ENCODE measurements at regions not wholly inside any gene's neighbourhood (a gene's known extent, or its start where the extent isn't known, plus 50 kb on each side); places are given as distances from the start of the nearest gene placed in this dataset.

DNA sequence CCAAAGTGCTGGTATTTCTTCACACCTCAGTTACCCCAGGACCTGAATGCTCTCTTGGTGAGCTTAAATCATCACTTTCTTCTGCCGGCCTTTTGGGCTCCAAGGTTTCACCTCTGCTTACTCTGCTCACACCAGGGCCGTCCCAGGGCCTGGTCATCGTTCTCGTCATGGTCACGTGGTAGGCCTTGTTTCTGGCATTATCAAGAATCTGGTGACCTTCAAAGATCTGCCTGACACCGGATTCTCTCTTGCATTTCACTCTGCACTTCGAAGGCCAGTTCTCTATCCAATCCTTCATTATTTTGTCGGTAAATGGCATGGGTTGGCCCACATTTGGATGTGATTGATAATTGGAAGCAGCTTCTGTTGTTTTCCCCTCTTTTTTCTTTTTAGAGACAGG, 80.5 kb downstream of the HRH4 start:
- TF ChIP-seq GATA3 (IDR thresholded peaks at IDR 0.05; ENCODE audit: low read depth, low read length) (no peak), GATA2 (IDR thresholded peaks at IDR 0.05; ENCODE audit: low read depth, low read length) (no peak)
